CD4-positive, alpha-beta T cell (primary cell): ENCODE measurements at regions not wholly inside any gene's neighbourhood (a gene's known extent, or its start where the extent isn't known, plus 50 kb on each side); places are given as distances from the start of the nearest gene placed in this dataset.

Experiments used
- ATAC-seq: fragments of 200-7000 bp; cut with Tn5 transposase; one replicate; pipeline ENCODE4 v1.10.0; 2022; ENCODE audit warnings: mild to moderate bottlenecking; ENCODE audit not compliant: poor library complexity
- CTCF ChIA-PET: fragments of 350-600 bp; sonication (Branson Sonifier 250); formaldehyde crosslinking; loops from one replicate; lab custom pipeline; 2021; ENCODE audit warnings: antibody characterized with exemption, inconsistent platforms; lab: Charles Lee
- POLR2A ChIA-PET: fragments of 350-600 bp; sonication (Branson Sonifier 250); formaldehyde crosslinking; loops from one replicate; lab custom pipeline; 2021; ENCODE audit warnings: antibody characterized with exemption, inconsistent platforms; lab: Charles Lee
- DNase-seq, 14 experiments: peaks; one replicate each; pipeline ENCODE4 v3.0.0-alpha.2; 2013 to 2020; ENCODE audit warnings: mixed read lengths in 2 of 14
- H3K27ac ChIP-seq, 2 donors: one replicate each; pipeline versions ENCODE4 v1.5.1 to v1.7.0; 2013; ENCODE audit warnings: low read length in 2 of 2, low read depth in 1 of 2, mild to moderate bottlenecking in 1 of 2
- H3K27me3 ChIP-seq, 2 experiments: 1 replicate in 1 of 2; 2 replicates in 1 of 2; pipeline versions ENCODE4 v1.6.1 to v1.7.0; 2013; ENCODE audit warnings: low read length in 2 of 2, control low read depth in 1 of 2, mild to moderate bottlenecking in 1 of 2, moderate library complexity in 1 of 2; ENCODE audit not compliant: insufficient read depth in 2 of 2, control insufficient read depth in 1 of 2
- H3K36me3 ChIP-seq: one replicate; pipeline ENCODE4 v1.6.1; 2013; ENCODE audit warnings: low read length, control low read depth; ENCODE audit not compliant: insufficient read depth
- H3K4me1 ChIP-seq: one replicate; pipeline ENCODE4 v1.6.1; 2013; ENCODE audit warnings: low read length, control low read depth; ENCODE audit not compliant: insufficient read depth
- H3K4me3 ChIP-seq: one replicate; pipeline ENCODE4 v1.5.1; 2013; ENCODE audit warnings: mild to moderate bottlenecking, low read length, moderate library complexity
- H3K9me3 ChIP-seq, 2 experiments: 1 replicate in 1 of 2; 2 replicates in 1 of 2; pipeline versions ENCODE4 v1.6.1 to v1.7.0; 2013; ENCODE audit warnings: low read length in 2 of 2, mild to moderate bottlenecking in 2 of 2, control low read depth in 1 of 2, moderate library complexity in 1 of 2; ENCODE audit not compliant: control insufficient read depth in 1 of 2, insufficient read depth in 1 of 2
- H3K27ac Mint-ChIP-seq: one replicate; pipeline ENCODE4 v1.8.0; 2020; ENCODE audit warnings: mixed read lengths
- H3K27me3 Mint-ChIP-seq: one replicate; pipeline ENCODE4 v1.8.0; 2021; ENCODE audit warnings: mixed read lengths
- H3K36me3 Mint-ChIP-seq: one replicate; pipeline ENCODE4 v1.8.0; 2021; ENCODE audit warnings: low read depth, mixed read lengths
- H3K4me1 Mint-ChIP-seq: one replicate; pipeline ENCODE4 v1.8.0; 2021; ENCODE audit warnings: low read depth, mixed read lengths
- H3K4me3 Mint-ChIP-seq: one replicate; pipeline ENCODE4 v1.8.0; 2020; ENCODE audit warnings: mild to moderate bottlenecking, mixed read lengths
- H3K9me3 Mint-ChIP-seq: one replicate; pipeline ENCODE4 v1.8.0; 2020; ENCODE audit warnings: mixed read lengths
- CTCF ChIP-seq: fragments of 200-600 bp; IDR thresholded peaks from one replicate; pipeline ENCODE4 v1.8.0; 2022; ENCODE audit warnings: antibody characterized with exemption, mild to moderate bottlenecking
- intact Hi-C, 2 experiments: fragments of 100-400 bp; cut with DNase I in 1 of 2; cut with micrococcal nuclease in 1 of 2; formaldehyde crosslinking; loops; one replicate each; pipeline versions ENCODE4 v1.15.1 to v1.9.0; 2023 to 2025; cut with DNase I, micrococcal nuclease

- TF ChIP-seq CTCF: no peak
- Histone ChIP-seq H3K36me3 (no peaks in the 10 kb centered on the region), H3K27me3 (no peaks in the 10 kb centered on the region), H3K4me1 (no peaks in the 10 kb centered on the region), H3K9me3 (no peaks in the 10 kb centered on the region), H3K4me3 (no peak overlapping the region), H3K27ac (no peak overlapping the region)
- Mint-ChIP-seq H3K4me1 (no peaks in the 10 kb centered on the region), H3K36me3 (no peaks in the 10 kb centered on the region), H3K4me3 (no peak overlapping the region), H3K27ac (no peak overlapping the region), H3K27me3 (no peaks in the 10 kb centered on the region), H3K9me3 (no peaks in the 10 kb centered on the region)
- intact Hi-C loops: no loop called here
- ATAC-seq: no peak
- CTCF ChIA-PET: no interaction called here
- POLR2A ChIA-PET: no interaction called here
- no peak for DNase-seq
Measured at GRCh38 chr2:120826716-120827410, 91.2 kb downstream of the GLI2 start.

GRCh38 chr2:120828066-120828465 lies 92.4 kb downstream of the GLI2 start:
- Histone ChIP-seq H3K36me3 (no peaks in the 10 kb centered on the region), H3K9me3 (no peaks in the 10 kb centered on the region), H3K4me1 (no peaks in the 10 kb centered on the region), H3K4me3 (no peak overlapping the region), H3K27ac (no peak overlapping the region), H3K27me3 (no peaks in the 10 kb centered on the region)
- Mint-ChIP-seq H3K9me3 (no peaks in the 10 kb centered on the region), H3K27me3 (no peaks in the 10 kb centered on the region), H3K4me3 (no peak overlapping the region), H3K27ac (no peak overlapping the region), H3K4me1 (no peaks in the 10 kb centered on the region), H3K36me3 (no peaks in the 10 kb centered on the region)
- ChIA-PET CTCF (no interaction called here), POLR2A (no interaction called here)
- ATAC-seq: no peak
- intact Hi-C loops: no loop called here
- TF ChIP-seq CTCF: no peak
- no peak for DNase-seq

GRCh38 chr2:120828829-120829632 lies 93.4 kb downstream of the GLI2 start:
- POLR2A ChIA-PET: no interaction called here

More at GRCh38 chr2:120828829-120829632, 93.4 kb downstream of the GLI2 start:
- CTCF ChIA-PET: no interaction called here
- Histone ChIP-seq H3K36me3 (no peaks in the 10 kb centered on the region), H3K4me1 (no peaks in the 10 kb centered on the region), H3K27ac (no peak overlapping the region), H3K27me3 (no peaks in the 10 kb centered on the region), H3K4me3 (no peak overlapping the region), H3K9me3 (no peaks in the 10 kb centered on the region)
- no peak for TF ChIP-seq CTCF
- H3K36me3 Mint-ChIP-seq: no peaks in the 10 kb centered on the region
- ATAC-seq (no peak), DNase-seq (no peak)
- no peaks in the 10 kb centered on the region for H3K4me1 Mint-ChIP-seq
- H3K27me3 Mint-ChIP-seq: no peaks in the 10 kb centered on the region
- H3K9me3 Mint-ChIP-seq: no peaks in the 10 kb centered on the region
- H3K27ac Mint-ChIP-seq: no peak overlapping the region
- intact Hi-C loops: no loop called here
- H3K4me3 Mint-ChIP-seq: no peak overlapping the region
